ENCODE measurements at regions not wholly inside any gene's neighbourhood (a gene's known extent, or its start where the extent isn't known, plus 50 kb on each side); places are given as distances from the start of the nearest gene placed in this dataset.
A peak's percentile ranks its signal among the peaks of the same experiment; 100 is the strongest.

DNA sequence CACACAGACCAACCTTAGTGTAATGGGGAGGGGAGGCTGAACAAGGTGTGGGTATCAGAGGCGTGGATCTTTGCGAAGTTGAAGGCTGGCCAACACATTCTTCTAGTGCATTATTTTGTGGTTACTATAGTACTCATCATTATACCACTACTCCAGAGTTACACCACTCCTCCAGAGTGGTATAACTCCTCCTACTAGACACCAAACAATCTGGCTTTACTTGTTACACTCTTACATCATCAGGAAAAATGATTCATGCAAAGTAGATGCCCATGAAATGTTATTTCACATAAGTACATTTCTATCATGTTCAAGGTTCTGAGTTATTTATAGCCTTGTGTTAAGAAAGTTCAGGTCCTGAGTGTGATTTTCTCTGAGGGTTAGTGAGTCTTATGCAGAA lies 443.1 kb upstream of the OPRM1 start:
- no peak for DNase-seq (ENCODE audit: low read depth)
- Histone ChIP-seq H3K4me1 (ENCODE audit: control insufficient read depth, insufficient read depth, low read length) (no peaks in the 10 kb centered on the region), H3K36me3 (ENCODE audit: control insufficient read depth, insufficient read depth, low read length, severe bottlenecking) (no peaks in the 10 kb centered on the region), H3K27me3 (replicated peaks; ENCODE audit: control insufficient read depth, insufficient read depth, low read length) (no peaks in the 10 kb centered on the region), H3K9me3 (ENCODE audit: control insufficient read depth, low read length) (no peaks in the 10 kb centered on the region), H3K9ac (ENCODE audit: low read length) (no peak overlapping the region), H3K4me3 (ENCODE audit: low read length) (no peak overlapping the region)

DNA sequence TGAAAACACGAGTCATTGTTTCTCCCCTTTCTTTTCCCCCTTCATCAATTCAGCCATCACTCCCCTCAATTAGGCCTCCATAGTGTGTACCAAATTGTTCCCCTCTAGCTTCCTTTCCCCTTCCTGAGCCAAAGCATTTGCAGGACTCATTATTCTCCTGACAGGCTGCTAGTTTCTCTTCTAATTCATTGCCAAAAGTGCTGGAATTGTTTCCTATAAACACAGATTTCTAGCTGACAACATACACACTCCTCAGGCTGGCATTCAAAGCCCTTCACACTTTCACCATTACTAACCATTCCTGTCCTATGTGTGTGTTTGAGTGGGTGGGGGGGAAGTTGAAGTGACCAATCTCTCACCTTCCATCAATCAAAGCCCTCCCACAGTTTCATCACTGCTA lies 444.2 kb upstream of the OPRM1 start:
- H3K4me1 ChIP-seq (ENCODE audit: control insufficient read depth, insufficient read depth, low read length) = peaks cover 7% of the 10 kb centered on the region
- DNase-seq (ENCODE audit: low read depth) = no peak
- H3K9ac ChIP-seq (ENCODE audit: low read length) = no peak overlapping the region
- no peak overlapping the region for H3K4me3 ChIP-seq (ENCODE audit: low read length)
- no peaks in the 10 kb centered on the region for H3K9me3 ChIP-seq (ENCODE audit: control insufficient read depth, low read length)
- H3K36me3 ChIP-seq (ENCODE audit: control insufficient read depth, insufficient read depth, low read length, severe bottlenecking) = no peaks in the 10 kb centered on the region
- H3K27me3 ChIP-seq (replicated peaks; ENCODE audit: control insufficient read depth, insufficient read depth, low read length) = no peaks in the 10 kb centered on the region

GRCh38 chr6:153591159-153591558 lies 447.9 kb upstream of the OPRM1 start:
- peaks cover 7% of the 10 kb centered on the region for H3K4me1 ChIP-seq (ENCODE audit: control insufficient read depth, insufficient read depth, low read length)
- no peaks in the 10 kb centered on the region for H3K27me3 ChIP-seq (replicated peaks; ENCODE audit: control insufficient read depth, insufficient read depth, low read length)
- H3K9ac ChIP-seq (ENCODE audit: low read length) = no peak overlapping the region
- DNase-seq (ENCODE audit: low read depth) = no peak
- H3K4me3 ChIP-seq (ENCODE audit: low read length) = no peak overlapping the region
- no peaks in the 10 kb centered on the region for H3K36me3 ChIP-seq (ENCODE audit: control insufficient read depth, insufficient read depth, low read length, severe bottlenecking)
- H3K9me3 ChIP-seq (ENCODE audit: control insufficient read depth, low read length) = no peaks in the 10 kb centered on the region

- H3K9me3 ChIP-seq (ENCODE audit: control insufficient read depth, low read length) = no peaks in the 10 kb centered on the region
- H3K4me1 ChIP-seq (ENCODE audit: control insufficient read depth, insufficient read depth, low read length) = peaks cover 7% of the 10 kb centered on the region
- DNase-seq (ENCODE audit: low read depth) = no peak
- H3K9ac ChIP-seq (ENCODE audit: low read length) = no peak overlapping the region
- no peaks in the 10 kb centered on the region for H3K36me3 ChIP-seq (ENCODE audit: control insufficient read depth, insufficient read depth, low read length, severe bottlenecking)
- no peak overlapping the region for H3K4me3 ChIP-seq (ENCODE audit: low read length)
- no peaks in the 10 kb centered on the region for H3K27me3 ChIP-seq (replicated peaks; ENCODE audit: control insufficient read depth, insufficient read depth, low read length)
Measured at GRCh38 chr6:153590411-153590810, 448.6 kb upstream of the OPRM1 start.

DNA sequence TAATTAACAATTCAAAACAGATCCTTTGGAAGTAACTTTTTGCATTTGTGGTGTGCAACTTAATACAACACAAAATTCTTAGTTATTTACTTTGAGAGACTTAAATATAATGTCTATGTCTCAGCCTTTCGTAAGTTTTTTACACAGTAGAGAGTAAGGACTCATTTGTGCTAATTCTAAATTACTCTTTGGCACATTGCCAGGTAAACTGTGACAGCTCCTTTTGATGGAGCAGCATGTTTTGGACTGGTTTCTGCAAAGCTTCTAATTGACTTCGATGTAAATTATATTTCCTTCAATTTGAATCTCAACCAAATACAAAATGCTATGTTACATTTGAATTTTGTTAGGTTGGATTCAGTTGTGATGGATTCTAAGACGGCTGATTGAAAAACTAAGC lies 450.7 kb upstream of the OPRM1 start:
- H3K9me3 ChIP-seq (ENCODE audit: control insufficient read depth, low read length) = no peaks in the 10 kb centered on the region
- DNase-seq (ENCODE audit: low read depth) = no peak
- no peaks in the 10 kb centered on the region for H3K36me3 ChIP-seq (ENCODE audit: control insufficient read depth, insufficient read depth, low read length, severe bottlenecking)
- H3K4me3 ChIP-seq (ENCODE audit: low read length) = no peak overlapping the region
- peaks cover 7% of the 10 kb centered on the region for H3K4me1 ChIP-seq (ENCODE audit: control insufficient read depth, insufficient read depth, low read length)
- no peaks in the 10 kb centered on the region for H3K27me3 ChIP-seq (replicated peaks; ENCODE audit: control insufficient read depth, insufficient read depth, low read length)
- no peak overlapping the region for H3K9ac ChIP-seq (ENCODE audit: low read length)

DNA sequence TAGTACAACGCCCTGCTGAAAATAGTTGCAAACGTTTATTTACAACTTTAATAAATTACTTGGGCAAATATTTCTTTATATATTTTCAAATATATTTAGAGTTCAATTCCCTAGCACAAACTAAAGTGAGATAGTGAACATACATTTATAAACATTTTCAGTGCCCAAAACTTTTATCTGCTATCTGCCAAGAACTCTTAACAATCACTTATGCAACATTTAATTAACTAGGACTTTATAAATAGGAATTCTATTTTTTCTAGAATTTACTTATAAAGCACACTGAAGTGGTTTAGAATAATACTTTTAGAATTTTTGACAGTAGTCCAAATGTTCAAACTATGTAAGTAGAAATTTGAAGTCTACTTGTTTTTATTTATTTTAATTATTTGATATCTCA lies 452.6 kb upstream of the RGS17 start:
- no peak overlapping the region for H3K9ac ChIP-seq (ENCODE audit: low read length)
- no peaks in the 10 kb centered on the region for H3K36me3 ChIP-seq (ENCODE audit: control insufficient read depth, insufficient read depth, low read length, severe bottlenecking)
- H3K27me3 ChIP-seq (replicated peaks; ENCODE audit: control insufficient read depth, insufficient read depth, low read length) = no peaks in the 10 kb centered on the region
- no peak overlapping the region for H3K4me3 ChIP-seq (ENCODE audit: low read length)
- no peaks in the 10 kb centered on the region for H3K9me3 ChIP-seq (ENCODE audit: control insufficient read depth, low read length)
- H3K4me1 ChIP-seq (ENCODE audit: control insufficient read depth, insufficient read depth, low read length) = no peaks in the 10 kb centered on the region
- no peak for DNase-seq (ENCODE audit: low read depth)

GRCh38 chr6:153580776-153581175 lies 449.7 kb upstream of the RGS17 start:
- Histone ChIP-seq H3K4me1 (ENCODE audit: control insufficient read depth, insufficient read depth, low read length) (no peaks in the 10 kb centered on the region), H3K9ac (ENCODE audit: low read length) (no peak overlapping the region), H3K36me3 (ENCODE audit: control insufficient read depth, insufficient read depth, low read length, severe bottlenecking) (no peaks in the 10 kb centered on the region), H3K4me3 (ENCODE audit: low read length) (no peak overlapping the region), H3K27me3 (replicated peaks; ENCODE audit: control insufficient read depth, insufficient read depth, low read length) (no peaks in the 10 kb centered on the region), H3K9me3 (ENCODE audit: control insufficient read depth, low read length) (no peaks in the 10 kb centered on the region)
- no peak for DNase-seq (ENCODE audit: low read depth)

- no peak overlapping the region for H3K4me3 ChIP-seq (ENCODE audit: low read length)
- no peaks in the 10 kb centered on the region for H3K27me3 ChIP-seq (replicated peaks; ENCODE audit: control insufficient read depth, insufficient read depth, low read length)
- no peaks in the 10 kb centered on the region for H3K9me3 ChIP-seq (ENCODE audit: control insufficient read depth, low read length)
- no peaks in the 10 kb centered on the region for H3K36me3 ChIP-seq (ENCODE audit: control insufficient read depth, insufficient read depth, low read length, severe bottlenecking)
- no peak for DNase-seq (ENCODE audit: low read depth)
- H3K9ac ChIP-seq (ENCODE audit: low read length) = no peak overlapping the region
- peaks cover 6% of the 10 kb centered on the region for H3K4me1 ChIP-seq (ENCODE audit: control insufficient read depth, insufficient read depth, low read length)
Measured at GRCh38 chr6:153575528-153575927, 444.4 kb upstream of the RGS17 start.

- Histone ChIP-seq H3K4me3 (ENCODE audit: low read length) (no peak overlapping the region), H3K9me3 (ENCODE audit: control insufficient read depth, low read length) (no peaks in the 10 kb centered on the region), H3K27me3 (replicated peaks; ENCODE audit: control insufficient read depth, insufficient read depth, low read length) (no peaks in the 10 kb centered on the region), H3K36me3 (ENCODE audit: control insufficient read depth, insufficient read depth, low read length, severe bottlenecking) (no peaks in the 10 kb centered on the region), H3K9ac (ENCODE audit: low read length) (no peak overlapping the region), H3K4me1 (ENCODE audit: control insufficient read depth, insufficient read depth, low read length) (peaks cover 7% of the 10 kb centered on the region)
- DNase-seq (ENCODE audit: low read depth) = no peak
Measured at GRCh38 chr6:153574231-153574630, 443.1 kb upstream of the RGS17 start.

GRCh38 chr6:153572371-153572770 lies 441.3 kb upstream of the RGS17 start:
- no peaks in the 10 kb centered on the region for H3K9me3 ChIP-seq (ENCODE audit: control insufficient read depth, low read length)
- H3K27me3 ChIP-seq (replicated peaks; ENCODE audit: control insufficient read depth, insufficient read depth, low read length) = no peaks in the 10 kb centered on the region
- H3K4me3 ChIP-seq (ENCODE audit: low read length) = no peak overlapping the region
- H3K9ac ChIP-seq (ENCODE audit: low read length) = no peak overlapping the region
- H3K4me1 ChIP-seq (ENCODE audit: control insufficient read depth, insufficient read depth, low read length) = peaks cover 17% of the 10 kb centered on the region
- DNase-seq (ENCODE audit: low read depth) = no peak
- no peaks in the 10 kb centered on the region for H3K36me3 ChIP-seq (ENCODE audit: control insufficient read depth, insufficient read depth, low read length, severe bottlenecking)

DNA sequence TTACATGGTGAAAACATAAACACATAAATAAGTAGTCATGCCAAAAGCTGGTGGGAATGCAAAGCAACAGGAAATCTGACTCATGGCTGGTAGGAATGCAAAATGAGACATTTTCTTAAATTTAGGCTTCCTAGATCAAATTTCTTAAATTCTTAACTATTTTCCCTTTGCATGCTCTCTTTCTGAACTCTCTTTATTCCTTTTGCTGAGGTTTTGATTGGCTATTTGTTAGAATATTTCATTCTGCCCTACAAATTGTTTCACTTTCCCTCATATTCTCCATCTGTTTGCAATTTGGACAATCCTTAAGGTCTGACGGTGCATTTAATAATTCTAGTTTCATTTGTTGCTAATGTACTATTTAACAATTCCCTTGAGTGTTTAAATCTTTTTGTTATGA lies 437.5 kb upstream of the RGS17 start:
- no peaks in the 10 kb centered on the region for H3K27me3 ChIP-seq (replicated peaks; ENCODE audit: control insufficient read depth, insufficient read depth, low read length)
- no peaks in the 10 kb centered on the region for H3K36me3 ChIP-seq (ENCODE audit: control insufficient read depth, insufficient read depth, low read length, severe bottlenecking)
- H3K9me3 ChIP-seq (ENCODE audit: control insufficient read depth, low read length) = no peaks in the 10 kb centered on the region
- DNase-seq (ENCODE audit: low read depth) = peak; percentile 58
- peaks cover 14% of the 10 kb centered on the region for H3K4me1 ChIP-seq (ENCODE audit: control insufficient read depth, insufficient read depth, low read length)
- peak overlapping the region; percentile 71 for H3K4me3 ChIP-seq (ENCODE audit: low read length)
- peak overlapping the region; percentile 56 for H3K9ac ChIP-seq (ENCODE audit: low read length)

DNA sequence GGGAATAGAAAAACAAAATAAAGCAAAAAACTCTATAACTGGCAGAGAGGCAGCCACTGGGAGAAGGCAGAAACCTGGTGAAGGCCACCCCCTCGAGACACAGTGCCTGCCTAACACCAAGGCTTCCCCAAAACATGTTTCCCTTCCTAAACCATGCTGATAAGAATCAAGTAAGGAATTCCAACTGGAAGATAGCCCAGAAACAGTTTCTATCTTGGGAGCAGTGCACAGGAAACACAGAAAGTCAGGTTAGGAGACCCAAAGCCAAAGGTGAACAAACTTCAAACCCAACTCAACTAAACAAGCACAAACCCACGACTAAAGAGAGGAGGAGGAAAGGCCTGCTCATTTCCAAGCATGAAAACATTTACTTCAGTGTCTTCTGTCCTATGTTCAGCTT lies 433.7 kb upstream of the RGS17 start:
- Histone ChIP-seq H3K4me1 (ENCODE audit: control insufficient read depth, insufficient read depth, low read length) (peaks cover 14% of the 10 kb centered on the region), H3K36me3 (ENCODE audit: control insufficient read depth, insufficient read depth, low read length, severe bottlenecking) (no peaks in the 10 kb centered on the region), H3K27me3 (replicated peaks; ENCODE audit: control insufficient read depth, insufficient read depth, low read length) (no peaks in the 10 kb centered on the region), H3K9ac (ENCODE audit: low read length) (no peak overlapping the region), H3K9me3 (ENCODE audit: control insufficient read depth, low read length) (no peaks in the 10 kb centered on the region), H3K4me3 (ENCODE audit: low read length) (no peak overlapping the region)
- no peak for DNase-seq (ENCODE audit: low read depth)

Measured in adipocyte (in vitro differentiated cells).